HG03439 (cell line): ENCODE measurements at regions not wholly inside any gene's neighbourhood (a gene's known extent, or its start where the extent isn't known, plus 50 kb on each side); places are given as distances from the start of the nearest gene placed in this dataset.
A peak's percentile ranks its signal among the peaks of the same experiment; 100 is the strongest.
"Not testable (repeated sequence)": the region's sequence is repeated elsewhere in the genome, so short reads cannot be mapped to it uniquely, and the experiment has no call there.

Source experiments
- ATAC-seq: cut with Tn5 transposase; IDR thresholded peaks from one replicate; pipeline ENCODE4 v1.9.1; 2021; ENCODE audit warnings: mild to moderate bottlenecking, moderate library complexity; ENCODE audit not compliant: unreplicated experiment

GRCh38 chr2:199575416-199575815 is 117.7 kb upstream of the SATB2 start:
- ATAC-seq, result no peak

DNA sequence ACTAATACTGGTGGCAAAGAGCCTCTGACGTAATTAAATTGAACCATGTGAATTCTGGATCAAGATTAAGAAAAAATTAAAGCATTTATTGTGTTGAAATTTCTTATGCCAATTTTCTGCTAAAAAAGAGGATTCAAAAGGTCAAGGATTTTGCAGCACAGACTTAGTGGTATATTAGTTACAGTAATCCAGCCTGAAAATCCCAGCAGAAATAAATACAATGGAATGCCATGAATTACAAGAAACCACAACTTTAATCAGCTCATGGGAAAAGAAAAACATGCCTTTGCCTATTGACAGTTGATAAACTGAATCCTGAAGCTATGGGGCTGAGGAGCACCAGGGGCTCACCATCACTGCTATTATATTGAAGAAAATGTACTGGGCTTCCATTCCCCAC is 114.8 kb upstream of the SATB2 start:
- no peak for ATAC-seq

DNA sequence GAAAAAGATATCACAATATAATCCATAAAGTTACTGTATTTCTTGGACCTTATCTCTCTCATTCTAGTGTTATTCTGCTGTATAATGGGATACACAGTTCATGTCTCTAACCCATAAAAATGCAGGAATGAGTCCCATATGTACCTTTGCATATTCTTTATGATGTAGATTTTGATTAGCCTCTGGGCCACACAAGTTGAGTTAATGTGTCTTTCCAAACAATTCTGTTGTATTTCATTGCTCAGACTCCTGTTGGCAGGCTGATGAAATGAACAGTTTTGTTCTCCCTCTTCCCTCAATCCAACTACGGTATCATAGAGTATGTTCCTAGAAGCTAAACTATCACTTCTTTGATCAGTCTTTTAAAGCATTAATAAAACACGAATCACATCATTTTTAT is 113.2 kb upstream of the SATB2 start:
- no peak for ATAC-seq

DNA sequence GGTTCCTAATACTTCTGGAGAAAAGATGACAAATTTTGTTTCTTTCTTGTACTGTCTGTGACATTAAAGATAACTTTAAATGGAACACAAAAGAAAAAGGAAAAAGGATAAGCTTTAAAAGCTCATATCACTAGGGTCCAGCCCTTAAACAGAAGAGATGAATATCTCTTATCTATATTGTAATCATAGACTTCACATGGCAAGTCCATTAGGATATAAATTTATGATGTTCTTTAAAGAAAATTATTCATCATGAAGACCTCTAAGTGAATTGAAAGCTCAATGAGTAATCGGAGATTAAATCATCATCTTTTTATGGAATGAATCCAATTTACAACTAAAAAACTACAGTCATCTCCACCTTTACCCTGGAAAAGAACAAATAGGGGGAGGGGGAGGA is 111.6 kb upstream of the SATB2 start:
- no peak for ATAC-seq

DNA sequence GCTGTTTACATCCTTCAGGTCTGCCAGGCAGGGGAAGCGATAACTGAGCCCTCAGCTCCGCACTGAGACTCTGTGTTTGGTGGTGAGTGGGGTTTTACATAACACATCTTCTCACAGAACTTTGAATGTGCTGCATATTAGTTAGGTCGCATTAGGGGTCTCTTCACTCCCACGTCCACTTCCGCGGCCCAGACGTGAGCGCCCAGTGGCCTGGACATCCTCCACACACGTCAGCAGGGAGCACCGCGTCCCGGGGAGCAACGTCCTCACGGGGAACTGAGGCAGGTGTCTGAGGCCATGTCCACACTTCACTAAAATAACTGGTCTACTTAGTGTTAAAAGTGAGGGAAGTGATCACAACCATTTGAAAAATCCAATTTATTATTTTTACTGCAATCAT is 100.4 kb upstream of the SATB2 start:
- ATAC-seq, result no peak

GRCh38 chr2:199556527-199557285 is 99.0 kb upstream of the SATB2 start:
- ATAC-seq, result no peak

DNA sequence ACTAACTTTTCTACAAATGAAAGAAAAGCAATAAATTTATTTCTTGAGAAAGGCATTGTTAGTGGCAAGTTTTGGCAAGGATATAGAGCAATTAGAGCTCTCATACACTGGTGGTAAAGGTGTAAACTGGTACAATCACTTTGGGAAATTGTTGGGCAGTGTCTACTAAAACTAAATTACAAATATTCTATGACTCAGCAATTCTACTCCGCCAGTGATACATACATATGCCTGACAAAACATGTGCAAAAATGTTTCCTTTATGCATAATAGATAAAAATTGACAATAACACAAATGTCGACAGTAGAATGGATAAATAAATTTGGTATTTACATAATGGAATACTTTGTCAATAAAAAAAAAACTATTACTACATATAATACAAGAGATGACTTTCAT is 96.3 kb upstream of the SATB2 start:
- no peak for ATAC-seq

- no peak for ATAC-seq
Measured at GRCh38 chr2:199552141-199552540, 94.4 kb upstream of the SATB2 start.

DNA sequence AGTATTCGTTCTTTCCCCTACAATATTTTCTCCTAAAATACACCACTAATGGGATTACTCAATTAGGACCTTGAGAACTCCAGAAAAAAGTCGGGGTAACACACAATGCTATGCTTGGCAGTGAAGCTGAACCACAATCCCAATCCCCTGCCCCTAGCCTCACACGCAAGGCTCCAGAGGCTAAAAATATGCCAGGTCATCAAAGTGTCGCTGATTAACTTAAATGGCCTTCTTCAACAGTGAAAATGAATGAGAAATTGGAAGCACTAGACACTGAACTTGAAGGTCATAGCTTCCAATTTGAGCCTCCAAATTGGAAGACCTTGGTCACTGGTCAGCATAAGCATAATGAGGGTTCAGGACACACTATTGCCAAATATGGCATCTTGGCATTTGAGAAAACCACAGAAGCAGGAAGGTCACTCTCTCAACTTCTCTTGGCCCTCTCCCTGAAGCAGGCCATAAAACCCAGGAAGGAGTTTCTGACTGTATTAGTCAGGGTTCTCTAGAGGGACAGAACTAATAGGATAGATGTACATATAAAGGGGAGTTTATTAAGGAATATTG is 86.0 kb upstream of the SATB2 start:
- no peak for ATAC-seq

- no peak for ATAC-seq
Measured at GRCh38 chr2:199535445-199536177, 77.9 kb upstream of the SATB2 start.

DNA sequence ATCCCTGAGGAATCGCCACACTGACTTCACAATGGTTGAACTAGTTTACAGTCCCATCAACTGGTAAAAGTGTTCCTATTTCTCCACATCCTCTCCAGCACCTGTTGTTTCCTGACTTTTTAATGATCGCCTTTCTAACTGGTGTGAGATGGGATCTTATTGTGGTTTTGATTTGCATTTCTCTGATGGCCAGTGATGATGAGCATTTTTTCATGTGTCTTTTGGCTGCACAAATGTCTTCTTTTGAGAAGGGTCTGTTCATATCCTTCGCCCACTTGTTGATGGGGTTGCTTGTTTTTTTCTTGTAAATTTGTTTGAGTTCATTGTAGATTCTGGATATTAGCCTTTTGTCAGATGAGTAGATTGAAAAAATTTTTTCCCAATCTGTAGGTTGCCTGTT is 76.1 kb upstream of the SATB2 start:
- ATAC-seq, result not testable (repeated sequence)

GRCh38 chr2:199527071-199527470 is 69.3 kb upstream of the SATB2 start:
- ATAC-seq, result no peak

- ATAC-seq, result no peak
Measured at GRCh38 chr2:199524689-199525574, 67.2 kb upstream of the SATB2 start.

DNA sequence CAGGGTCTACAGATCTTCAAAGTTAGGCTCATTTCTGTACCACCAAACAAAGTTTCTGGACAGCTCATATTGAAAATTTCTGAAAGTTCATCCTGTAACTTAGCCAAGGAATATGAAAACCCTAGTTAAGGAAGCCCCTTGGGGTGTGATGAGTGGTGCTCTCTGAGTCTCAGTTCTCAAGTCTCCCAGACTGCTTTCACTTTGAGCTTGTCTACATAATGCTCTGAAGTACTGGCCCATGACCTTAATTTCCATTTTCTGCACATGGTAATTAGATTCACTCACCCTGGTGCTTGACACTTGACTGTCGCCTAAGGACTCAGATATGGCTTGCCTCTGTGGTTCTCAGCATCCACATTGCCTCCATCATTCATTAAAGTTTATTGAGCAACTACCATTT is 51.7 kb upstream of the SATB2 start:
- ATAC-seq, result peak; percentile 54
